HEK293 (cell line): ENCODE measurements at regions not wholly inside any gene's neighbourhood (a gene's known extent, or its start where the extent isn't known, plus 50 kb on each side); places are given as distances from the start of the nearest gene placed in this dataset.

Source experiments
- CTCF ChIA-PET: fragments of 350-600 bp; formaldehyde crosslinking; extraction: SDS; loops from one replicate; lab custom pipeline; 2021; ENCODE audit warnings: antibody characterized with exemption; lab: Yijun Ruan, JAX
- POLR2A ChIA-PET: fragments of 300-600 bp; formaldehyde crosslinking; extraction: SDS; loops from one replicate; lab custom pipeline; 2020; ENCODE audit warnings: antibody characterized with exemption, inconsistent platforms; lab: Yijun Ruan, JAX
- H3K27ac ChIP-seq: fragments of 200-500 bp; sonication (Bioruptor generic); 2 replicates; pipeline ENCODE4 v1.5.1; 2014; ENCODE audit warnings: low read depth, low read length, control low read depth, inconsistent platforms; ENCODE audit errors: extremely low read depth
- H3K36me3 ChIP-seq, 2 experiments: fragments of 200-500 bp in 1 of 2; sonication (Bioruptor generic) in 1 of 2; 1 replicate in 1 of 2; 2 replicates in 1 of 2; pipeline ENCODE4 v1.5.1; 2014 to 2017; ENCODE audit warnings: inconsistent platforms in 2 of 2, low read length in 2 of 2; ENCODE audit not compliant: control insufficient read depth in 2 of 2, insufficient read depth in 1 of 2
- H3K4me1 ChIP-seq: fragments of 200-500 bp; sonication (Bioruptor generic); 2 replicates; pipeline ENCODE4 v1.5.1; 2014; ENCODE audit warnings: mild to moderate bottlenecking, low read length, inconsistent platforms; ENCODE audit not compliant: control insufficient read depth, insufficient read depth
- H3K4me3 ChIP-seq: 2 replicates; pipeline ENCODE4 v1.5.1; 2011; ENCODE audit warnings: low read depth, mild to moderate bottlenecking, control low read depth, low read length, moderate library complexity
- H3K9me3 ChIP-seq: fragments of 200-500 bp; sonication (Bioruptor generic); 2 replicates; pipeline ENCODE4 v1.5.1; 2014; ENCODE audit warnings: low read depth, low read length, inconsistent platforms; ENCODE audit not compliant: control insufficient read depth, insufficient read depth
- FEZF1 ChIP-seq: fragments of 450-650 bp; formaldehyde crosslinking; IDR thresholded peaks from 2 replicates; pipeline ENCODE4 v1.5.1; 2016; ENCODE audit warnings: missing biosample characterization, missing genetic modification characterization
- GLIS1 ChIP-seq: fragments of 450-650 bp; formaldehyde crosslinking; IDR thresholded peaks from 2 replicates; pipeline ENCODE4 v1.5.1; 2016; ENCODE audit warnings: missing biosample characterization, missing genetic modification characterization
- IKZF3 ChIP-seq: fragments of 450-650 bp; IDR thresholded peaks from 2 replicates; pipeline ENCODE4 v1.5.0; 2018; ENCODE audit warnings: missing biosample characterization, mild to moderate bottlenecking, missing genetic modification characterization, moderate library complexity
- OVOL3 ChIP-seq: fragments of 450-650 bp; formaldehyde crosslinking; IDR thresholded peaks from 2 replicates; pipeline ENCODE4 v1.5.1; 2016; ENCODE audit warnings: missing biosample characterization, missing genetic modification characterization
- PRDM6 ChIP-seq: fragments of 450-650 bp; formaldehyde crosslinking; IDR thresholded peaks from 2 replicates; pipeline ENCODE4 v1.5.1; 2017; ENCODE audit warnings: missing biosample characterization, missing genetic modification characterization
- SALL2 ChIP-seq: fragments of 450-650 bp; formaldehyde crosslinking; IDR thresholded peaks from 2 replicates; pipeline ENCODE4 v1.5.0; 2017; ENCODE audit warnings: missing biosample characterization, mild to moderate bottlenecking, missing genetic modification characterization, borderline replicate concordance
- TCF7L2 ChIP-seq: IDR thresholded peaks from 2 replicates; pipeline ENCODE4 v1.6.1; 2011; ENCODE audit warnings: low read depth, mild to moderate bottlenecking, inconsistent platforms, low read length, moderate library complexity, borderline replicate concordance
- ZBTB11 ChIP-seq: fragments of 450-650 bp; formaldehyde crosslinking; conservative IDR thresholded peaks from 2 replicates; pipeline ENCODE4 v1.5.1; 2016; ENCODE audit warnings: low read depth, missing biosample characterization, missing genetic modification characterization
- ZBTB17 ChIP-seq: fragments of 450-650 bp; formaldehyde crosslinking; IDR thresholded peaks from 2 replicates; pipeline ENCODE4 v1.5.1; 2016; ENCODE audit warnings: missing biosample characterization, missing genetic modification characterization
- ZEB2 ChIP-seq: fragments of 450-650 bp; formaldehyde crosslinking; IDR thresholded peaks from 2 replicates; pipeline ENCODE4 v1.5.1; 2016; ENCODE audit warnings: missing biosample characterization, missing genetic modification characterization
- ZNF112 ChIP-seq: fragments of 450-650 bp; formaldehyde crosslinking; IDR thresholded peaks from 2 replicates; pipeline ENCODE4 v1.5.0; 2017; ENCODE audit warnings: missing biosample characterization, missing genetic modification characterization
- ZNF148 ChIP-seq: fragments of 450-650 bp; formaldehyde crosslinking; IDR thresholded peaks from 2 replicates; pipeline ENCODE4 v1.5.0; 2017; ENCODE audit warnings: missing biosample characterization, missing genetic modification characterization, borderline replicate concordance
- ZNF174 ChIP-seq: fragments of 450-650 bp; formaldehyde crosslinking; IDR thresholded peaks from 2 replicates; pipeline ENCODE4 v1.5.0; 2017; ENCODE audit warnings: missing biosample characterization, mild to moderate bottlenecking, missing genetic modification characterization
- ZNF239 ChIP-seq: fragments of 450-650 bp; formaldehyde crosslinking; IDR thresholded peaks from 2 replicates; pipeline ENCODE4 v1.5.1; 2016; ENCODE audit warnings: missing biosample characterization, missing genetic modification characterization
- ZNF366 ChIP-seq: fragments of 450-650 bp; formaldehyde crosslinking; conservative IDR thresholded peaks from 2 replicates; pipeline ENCODE4 v1.5.1; 2016; ENCODE audit warnings: missing biosample characterization, missing genetic modification characterization
- ZNF473 ChIP-seq: fragments of 450-650 bp; formaldehyde crosslinking; IDR thresholded peaks from 2 replicates; pipeline ENCODE4 v1.5.1; 2017; ENCODE audit warnings: missing biosample characterization, missing genetic modification characterization
- ZNF558 ChIP-seq: fragments of 450-650 bp; formaldehyde crosslinking; IDR thresholded peaks from 2 replicates; pipeline ENCODE4 v1.5.1; 2016; ENCODE audit warnings: missing biosample characterization, missing genetic modification characterization
- ZNF623 ChIP-seq: fragments of 450-650 bp; formaldehyde crosslinking; IDR thresholded peaks from 2 replicates; pipeline ENCODE4 v1.5.1; 2016; ENCODE audit warnings: missing biosample characterization, missing genetic modification characterization
- ZNF629 ChIP-seq: fragments of 450-650 bp; formaldehyde crosslinking; IDR thresholded peaks from 2 replicates; pipeline ENCODE4 v1.5.1; 2017; ENCODE audit warnings: missing biosample characterization, missing genetic modification characterization
- TF ChIP-seq, protein P1 (sequence below): fragments of 450-650 bp; formaldehyde crosslinking; IDR thresholded peaks from 2 replicates; pipeline ENCODE4 v1.5.1; 2016; ENCODE audit warnings: missing biosample characterization, missing genetic modification characterization
- TF ChIP-seq, protein P2 (sequence below): fragments of 450-650 bp; formaldehyde crosslinking; IDR thresholded peaks from 2 replicates; pipeline ENCODE4 v1.5.1; 2016; ENCODE audit warnings: missing biosample characterization, missing genetic modification characterization

GRCh38 chr1:73411479-73411878, 786.5 kb downstream of the LRRIQ3 start:
- TF ChIP-seq ZBTB17 (tag by site-specific recombination) (no peak), ZNF366 (no peak), ZNF239 (tag by site-specific recombination) (no peak), OVOL3 (tag by site-specific recombination) (no peak), PRDM6 (tag by site-specific recombination) (no peak), TCF7L2 (no peak), ZNF558 (tag by site-specific recombination) (no peak), ZNF629 (no peak), ZNF473 (tag by site-specific recombination) (no peak), ZEB2 (tag by site-specific recombination) (no peak), FEZF1 (tag by site-specific recombination) (no peak), SALL2 (tag by site-specific recombination) (no peak), ZNF148 (tag by site-specific recombination) (no peak)
- TF ChIP-seq, protein P1, sequence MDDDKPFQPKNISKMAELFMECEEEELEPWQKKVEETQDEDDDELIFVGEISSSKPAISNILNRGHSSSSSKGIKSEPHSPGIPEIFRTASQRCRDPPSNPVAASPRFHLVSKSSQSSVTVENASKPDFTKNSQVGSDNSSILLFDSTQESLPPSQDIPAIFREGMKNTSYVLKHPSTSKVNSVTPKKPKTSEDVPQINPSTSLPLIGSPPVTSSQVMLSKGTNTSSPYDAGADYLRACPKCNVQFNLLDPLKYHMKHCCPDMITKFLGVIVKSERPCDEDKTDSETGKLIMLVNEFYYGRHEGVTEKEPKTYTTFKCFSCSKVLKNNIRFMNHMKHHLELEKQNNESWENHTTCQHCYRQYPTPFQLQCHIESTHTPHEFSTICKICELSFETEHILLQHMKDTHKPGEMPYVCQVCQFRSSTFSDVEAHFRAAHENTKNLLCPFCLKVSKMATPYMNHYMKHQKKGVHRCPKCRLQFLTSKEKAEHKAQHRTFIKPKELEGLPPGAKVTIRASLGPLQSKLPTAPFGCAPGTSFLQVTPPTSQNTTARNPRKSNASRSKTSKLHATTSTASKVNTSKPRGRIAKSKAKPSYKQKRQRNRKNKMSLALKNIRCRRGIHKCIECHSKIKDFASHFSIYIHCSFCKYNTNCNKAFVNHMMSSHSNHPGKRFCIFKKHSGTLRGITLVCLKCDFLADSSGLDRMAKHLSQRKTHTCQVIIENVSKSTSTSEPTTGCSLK (tag by site-specific recombination) = no peak
- TF ChIP-seq, all 188 proteins: peak for 0
- H3K4me3 ChIP-seq = no peak overlapping the region
- no peaks in the 10 kb centered on the region for H3K36me3 ChIP-seq
- ChIA-PET POLR2A (no interaction called here), CTCF (interaction anchor here (0.5 kb wide), 1 partner anchor 1348 kb away, joined by 5 read pairs; no protein-coding TSS in a partner anchor)
- no peak overlapping the region for H3K27ac ChIP-seq
- no peaks in the 10 kb centered on the region for H3K9me3 ChIP-seq
- H3K4me1 ChIP-seq = no peaks in the 10 kb centered on the region

GRCh38 chr1:73401666-73402065, 796.3 kb downstream of the LRRIQ3 start:
- no peaks in the 10 kb centered on the region for H3K36me3 ChIP-seq
- ChIA-PET CTCF (no interaction called here), POLR2A (no interaction called here)
- no peaks in the 10 kb centered on the region for H3K4me1 ChIP-seq
- no peaks in the 10 kb centered on the region for H3K9me3 ChIP-seq
- no peak for TF ChIP-seq ZBTB17 (tag by site-specific recombination)
- TF ChIP-seq ZNF623 (tag by site-specific recombination) = no peak
- no peak for TF ChIP-seq IKZF3 (tag by site-specific recombination)
- TF ChIP-seq ZNF112 = no peak
- no peak for TF ChIP-seq ZBTB11 (tag by site-specific recombination)
- TF ChIP-seq, protein P2, sequence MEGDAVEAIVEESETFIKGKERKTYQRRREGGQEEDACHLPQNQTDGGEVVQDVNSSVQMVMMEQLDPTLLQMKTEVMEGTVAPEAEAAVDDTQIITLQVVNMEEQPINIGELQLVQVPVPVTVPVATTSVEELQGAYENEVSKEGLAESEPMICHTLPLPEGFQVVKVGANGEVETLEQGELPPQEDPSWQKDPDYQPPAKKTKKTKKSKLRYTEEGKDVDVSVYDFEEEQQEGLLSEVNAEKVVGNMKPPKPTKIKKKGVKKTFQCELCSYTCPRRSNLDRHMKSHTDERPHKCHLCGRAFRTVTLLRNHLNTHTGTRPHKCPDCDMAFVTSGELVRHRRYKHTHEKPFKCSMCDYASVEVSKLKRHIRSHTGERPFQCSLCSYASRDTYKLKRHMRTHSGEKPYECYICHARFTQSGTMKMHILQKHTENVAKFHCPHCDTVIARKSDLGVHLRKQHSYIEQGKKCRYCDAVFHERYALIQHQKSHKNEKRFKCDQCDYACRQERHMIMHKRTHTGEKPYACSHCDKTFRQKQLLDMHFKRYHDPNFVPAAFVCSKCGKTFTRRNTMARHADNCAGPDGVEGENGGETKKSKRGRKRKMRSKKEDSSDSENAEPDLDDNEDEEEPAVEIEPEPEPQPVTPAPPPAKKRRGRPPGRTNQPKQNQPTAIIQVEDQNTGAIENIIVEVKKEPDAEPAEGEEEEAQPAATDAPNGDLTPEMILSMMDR (tag by site-specific recombination) = no peak
- TF ChIP-seq ZNF174 = no peak
- no peak for TF ChIP-seq GLIS1 (tag by site-specific recombination)
- no peak overlapping the region for H3K4me3 ChIP-seq
- no peak overlapping the region for H3K27ac ChIP-seq
